ENCODE measurements at regions not wholly inside any gene's neighbourhood (a gene's known extent, or its start where the extent isn't known, plus 50 kb on each side); places are given as distances from the start of the nearest gene placed in this dataset.

GRCh38 chr6:25100288-25100687 lies 164.5 kb upstream of the RIPOR2 start:
- TF ChIP-seq ZNF274 (IDR thresholded peaks at IDR 0.05; ENCODE audit: low read depth, low read length) (no peak), YY1 (IDR thresholded peaks at IDR 0.05; ENCODE audit: insufficient read depth, insufficient read length) (no peak)
